Loucy (cell line): ENCODE measurements at regions not wholly inside any gene's neighbourhood (a gene's known extent, or its start where the extent isn't known, plus 50 kb on each side); places are given as distances from the start of the nearest gene placed in this dataset.

Experiments
- EZH2phosphoT487 ChIP-seq: fragments of 200-600 bp; IDR thresholded peaks from 2 replicates; pipeline ENCODE4 v1.6.1; 2018; ENCODE audit warnings: antibody characterized with exemption, mild to moderate bottlenecking, moderate library complexity, borderline replicate concordance
- TF ChIP-seq, protein P1 (sequence below): fragments of 200-600 bp; sonication (generic); conservative IDR thresholded peaks from 2 replicates; pipeline ENCODE4 v1.5.1; 2014; ENCODE audit warnings: mild to moderate bottlenecking, antibody characterized with exemption, low read length

GRCh38 chr12:116404247-116404646 is 126.8 kb upstream of the MED13L start:
- TF ChIP-seq, protein P1, sequence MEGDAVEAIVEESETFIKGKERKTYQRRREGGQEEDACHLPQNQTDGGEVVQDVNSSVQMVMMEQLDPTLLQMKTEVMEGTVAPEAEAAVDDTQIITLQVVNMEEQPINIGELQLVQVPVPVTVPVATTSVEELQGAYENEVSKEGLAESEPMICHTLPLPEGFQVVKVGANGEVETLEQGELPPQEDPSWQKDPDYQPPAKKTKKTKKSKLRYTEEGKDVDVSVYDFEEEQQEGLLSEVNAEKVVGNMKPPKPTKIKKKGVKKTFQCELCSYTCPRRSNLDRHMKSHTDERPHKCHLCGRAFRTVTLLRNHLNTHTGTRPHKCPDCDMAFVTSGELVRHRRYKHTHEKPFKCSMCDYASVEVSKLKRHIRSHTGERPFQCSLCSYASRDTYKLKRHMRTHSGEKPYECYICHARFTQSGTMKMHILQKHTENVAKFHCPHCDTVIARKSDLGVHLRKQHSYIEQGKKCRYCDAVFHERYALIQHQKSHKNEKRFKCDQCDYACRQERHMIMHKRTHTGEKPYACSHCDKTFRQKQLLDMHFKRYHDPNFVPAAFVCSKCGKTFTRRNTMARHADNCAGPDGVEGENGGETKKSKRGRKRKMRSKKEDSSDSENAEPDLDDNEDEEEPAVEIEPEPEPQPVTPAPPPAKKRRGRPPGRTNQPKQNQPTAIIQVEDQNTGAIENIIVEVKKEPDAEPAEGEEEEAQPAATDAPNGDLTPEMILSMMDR: no peak
- TF ChIP-seq EZH2phosphoT487: no peak
